ENCODE measurements at regions not wholly inside any gene's neighbourhood (a gene's known extent, or its start where the extent isn't known, plus 50 kb on each side); places are given as distances from the start of the nearest gene placed in this dataset.

GRCh38 chr6:170232186-170233002, 58.5 kb downstream of the DLL1 start:
- TF ChIP-seq CTCF (IDR thresholded peaks at IDR 0.05; ENCODE audit: insufficient read depth, low read depth, low read length, missing control alignments): no peak
- peak; percentile 31 for DNase-seq (ENCODE audit: low read depth)
- no peak overlapping the region for H3K4me3 ChIP-seq (ENCODE audit: low read length)

GRCh38 chr6:170231293-170232185, 59.3 kb downstream of the DLL1 start:
- TF ChIP-seq CTCF (IDR thresholded peaks at IDR 0.05; ENCODE audit: insufficient read depth, low read depth, low read length, missing control alignments): no peak
- DNase-seq (ENCODE audit: low read depth): peak; percentile 43
- H3K4me3 ChIP-seq (ENCODE audit: low read length): no peak overlapping the region

- TF ChIP-seq CTCF (IDR thresholded peaks at IDR 0.05; ENCODE audit: insufficient read depth, low read depth, low read length, missing control alignments): no peak
- H3K4me3 ChIP-seq (ENCODE audit: low read length): no peak overlapping the region
- DNase-seq (ENCODE audit: low read depth): no peak
Measured at GRCh38 chr6:170230520-170231292, 60.2 kb downstream of the DLL1 start.

GRCh38 chr6:170229851-170230519, 60.9 kb downstream of the DLL1 start:
- H3K4me3 ChIP-seq (ENCODE audit: low read length): no peak overlapping the region
- DNase-seq (ENCODE audit: low read depth): no peak
- TF ChIP-seq CTCF (IDR thresholded peaks at IDR 0.05; ENCODE audit: insufficient read depth, low read depth, low read length, missing control alignments): no peak

- TF ChIP-seq CTCF (IDR thresholded peaks at IDR 0.05; ENCODE audit: insufficient read depth, low read depth, low read length, missing control alignments): no peak
- no peak overlapping the region for H3K4me3 ChIP-seq (ENCODE audit: low read length)
- no peak for DNase-seq (ENCODE audit: low read depth)
Measured at GRCh38 chr6:170229396-170229795, 61.5 kb downstream of the DLL1 start.

- H3K4me3 ChIP-seq (ENCODE audit: low read length): no peak overlapping the region
- TF ChIP-seq CTCF (IDR thresholded peaks at IDR 0.05; ENCODE audit: insufficient read depth, low read depth, low read length, missing control alignments): no peak
- DNase-seq (ENCODE audit: low read depth): no peak
Measured at GRCh38 chr6:170228946-170229310, 62.0 kb downstream of the DLL1 start.

Measured in epithelial cell of esophagus (primary cell).